ENCODE measurements at regions not wholly inside any gene's neighbourhood (a gene's known extent, or its start where the extent isn't known, plus 50 kb on each side); places are given as distances from the start of the nearest gene placed in this dataset.

GRCh38 chr2:228646061-228646460 is 464.6 kb upstream of the SPHKAP start:
- Histone ChIP-seq H3K27me3 (no peaks in the 10 kb centered on the region), H3K4me3 (ENCODE audit: low read depth, low read length) (no peak overlapping the region), H3K9me3 (peaks cover 3% of the 10 kb centered on the region), H3K36me3 (no peaks in the 10 kb centered on the region), H3K4me1 (no peaks in the 10 kb centered on the region)
- DNase-seq = no peak
- TF ChIP-seq CTCF (IDR thresholded peaks at IDR 0.05; ENCODE audit: low read depth, low read length) = no peak

- no peak overlapping the region for H3K4me3 ChIP-seq (ENCODE audit: low read depth, low read length)
- TF ChIP-seq CTCF (IDR thresholded peaks at IDR 0.05; ENCODE audit: low read depth, low read length) = no peak
- H3K36me3 ChIP-seq = no peaks in the 10 kb centered on the region
- DNase-seq = no peak
- no peaks in the 10 kb centered on the region for H3K27me3 ChIP-seq
- H3K4me1 ChIP-seq = no peaks in the 10 kb centered on the region
- peaks cover 3% of the 10 kb centered on the region for H3K9me3 ChIP-seq
Measured at GRCh38 chr2:228644199-228644598, 462.7 kb upstream of the SPHKAP start.

- no peak for DNase-seq
- Histone ChIP-seq H3K27me3 (no peaks in the 10 kb centered on the region), H3K36me3 (no peaks in the 10 kb centered on the region), H3K4me1 (no peaks in the 10 kb centered on the region), H3K4me3 (ENCODE audit: low read depth, low read length) (no peak overlapping the region), H3K9me3 (peaks cover 3% of the 10 kb centered on the region)
- TF ChIP-seq CTCF (IDR thresholded peaks at IDR 0.05; ENCODE audit: low read depth, low read length) = no peak
Measured at GRCh38 chr2:228642861-228643260, 461.4 kb upstream of the SPHKAP start.

- Histone ChIP-seq H3K4me1 (no peaks in the 10 kb centered on the region), H3K4me3 (ENCODE audit: low read depth, low read length) (no peak overlapping the region), H3K9me3 (no peaks in the 10 kb centered on the region; the same call in 1 of the 2 replicates), H3K36me3 (no peaks in the 10 kb centered on the region), H3K27me3 (no peaks in the 10 kb centered on the region)
- DNase-seq = no peak
- no peak for TF ChIP-seq CTCF (IDR thresholded peaks at IDR 0.05; ENCODE audit: low read depth, low read length)
Measured at GRCh38 chr2:228630786-228631185, 449.3 kb upstream of the SPHKAP start.

- DNase-seq = no peak
- no peak overlapping the region for H3K4me3 ChIP-seq (ENCODE audit: low read depth, low read length)
- H3K9me3 ChIP-seq = no peaks in the 10 kb centered on the region; the same call in 1 of the 2 replicates
- H3K36me3 ChIP-seq = no peaks in the 10 kb centered on the region
- H3K4me1 ChIP-seq = no peaks in the 10 kb centered on the region
- H3K27me3 ChIP-seq = no peaks in the 10 kb centered on the region
- TF ChIP-seq CTCF (IDR thresholded peaks at IDR 0.05; ENCODE audit: low read depth, low read length) = no peak
Measured at GRCh38 chr2:228629251-228629650, 447.8 kb upstream of the SPHKAP start.

- H3K4me1 ChIP-seq = no peaks in the 10 kb centered on the region
- TF ChIP-seq CTCF (IDR thresholded peaks at IDR 0.05; ENCODE audit: low read depth, low read length) = no peak
- no peaks in the 10 kb centered on the region for H3K36me3 ChIP-seq
- H3K9me3 ChIP-seq = no peaks in the 10 kb centered on the region; the same call in 1 of the 2 replicates
- no peaks in the 10 kb centered on the region for H3K27me3 ChIP-seq
- no peak for DNase-seq
- H3K4me3 ChIP-seq (ENCODE audit: low read depth, low read length) = no peak overlapping the region
Measured at GRCh38 chr2:228628682-228629081, 447.2 kb upstream of the SPHKAP start.
